ENCODE measurements at regions not wholly inside any gene's neighbourhood (a gene's known extent, or its start where the extent isn't known, plus 50 kb on each side); places are given as distances from the start of the nearest gene placed in this dataset.
"Not testable (repeated sequence)": the region's sequence is repeated elsewhere in the genome, so short reads cannot be mapped to it uniquely, and the experiment has no call there.

DNA sequence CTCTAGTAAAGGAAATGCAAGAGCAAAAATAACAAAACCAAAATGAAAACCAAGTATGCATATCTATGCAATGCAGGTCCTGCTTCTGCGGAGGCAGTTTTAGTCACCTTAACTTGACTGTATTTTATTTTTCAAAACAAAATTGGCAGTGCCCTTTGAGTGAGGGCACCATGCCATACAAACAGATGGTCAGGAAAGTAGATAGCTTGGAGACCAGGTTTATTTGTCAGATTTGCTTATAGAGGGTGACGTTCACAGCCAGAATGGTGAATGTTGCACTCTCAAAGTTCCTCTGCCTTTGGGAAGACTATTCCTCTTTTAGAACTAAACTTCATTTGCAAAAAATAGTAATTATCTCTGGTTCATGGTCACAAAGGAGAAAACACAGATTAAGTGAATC lies 801.9 kb downstream of the ANKRD7 start:
- no TSS peak for BruUV-seq (replicated peaks)
- ChIA-PET CTCF (no interaction called here), POLR2A (no interaction called here)
- Histone ChIP-seq H3K4me1 (no peaks in the 10 kb centered on the region), H3K36me3 (ENCODE audit: control insufficient read depth, insufficient read depth, low read length) (no peaks in the 10 kb centered on the region), H3K4me3 (ENCODE audit: low read depth, low read length) (no peak overlapping the region), H3K9me3 (no peaks in the 10 kb centered on the region), H3K27me3 (replicated peaks; ENCODE audit: control insufficient read depth, insufficient read depth, low read length) (no peaks in the 10 kb centered on the region)
- intact Hi-C loops (cut with micrococcal nuclease; ENCODE audit: unreplicated experiment), result no loop called here
- TF ChIP-seq, protein P1, sequence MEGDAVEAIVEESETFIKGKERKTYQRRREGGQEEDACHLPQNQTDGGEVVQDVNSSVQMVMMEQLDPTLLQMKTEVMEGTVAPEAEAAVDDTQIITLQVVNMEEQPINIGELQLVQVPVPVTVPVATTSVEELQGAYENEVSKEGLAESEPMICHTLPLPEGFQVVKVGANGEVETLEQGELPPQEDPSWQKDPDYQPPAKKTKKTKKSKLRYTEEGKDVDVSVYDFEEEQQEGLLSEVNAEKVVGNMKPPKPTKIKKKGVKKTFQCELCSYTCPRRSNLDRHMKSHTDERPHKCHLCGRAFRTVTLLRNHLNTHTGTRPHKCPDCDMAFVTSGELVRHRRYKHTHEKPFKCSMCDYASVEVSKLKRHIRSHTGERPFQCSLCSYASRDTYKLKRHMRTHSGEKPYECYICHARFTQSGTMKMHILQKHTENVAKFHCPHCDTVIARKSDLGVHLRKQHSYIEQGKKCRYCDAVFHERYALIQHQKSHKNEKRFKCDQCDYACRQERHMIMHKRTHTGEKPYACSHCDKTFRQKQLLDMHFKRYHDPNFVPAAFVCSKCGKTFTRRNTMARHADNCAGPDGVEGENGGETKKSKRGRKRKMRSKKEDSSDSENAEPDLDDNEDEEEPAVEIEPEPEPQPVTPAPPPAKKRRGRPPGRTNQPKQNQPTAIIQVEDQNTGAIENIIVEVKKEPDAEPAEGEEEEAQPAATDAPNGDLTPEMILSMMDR (IDR thresholded peaks at IDR 0.05; ENCODE audit: insufficient read depth in 1 of 2, low read depth in 1 of 2, low read length in 1 of 2, severe bottlenecking in 1 of 2, unreplicated experiment in 1 of 2), result no peak
- Mint-ChIP-seq H3K4me3 (ENCODE audit: unreplicated experiment) (no peak overlapping the region), H3K36me3 (ENCODE audit: insufficient read depth, unreplicated experiment) (no peaks in the 10 kb centered on the region), H3K27me3 (ENCODE audit: insufficient read depth, unreplicated experiment) (peaks cover 2% of the 10 kb centered on the region), H3K9me3 (ENCODE audit: unreplicated experiment) (no peaks in the 10 kb centered on the region), H3K4me1 (ENCODE audit: low read depth, unreplicated experiment) (no peaks in the 10 kb centered on the region), H3K27ac (ENCODE audit: unreplicated experiment) (no peak overlapping the region)
- no peak for DNase-seq

DNA sequence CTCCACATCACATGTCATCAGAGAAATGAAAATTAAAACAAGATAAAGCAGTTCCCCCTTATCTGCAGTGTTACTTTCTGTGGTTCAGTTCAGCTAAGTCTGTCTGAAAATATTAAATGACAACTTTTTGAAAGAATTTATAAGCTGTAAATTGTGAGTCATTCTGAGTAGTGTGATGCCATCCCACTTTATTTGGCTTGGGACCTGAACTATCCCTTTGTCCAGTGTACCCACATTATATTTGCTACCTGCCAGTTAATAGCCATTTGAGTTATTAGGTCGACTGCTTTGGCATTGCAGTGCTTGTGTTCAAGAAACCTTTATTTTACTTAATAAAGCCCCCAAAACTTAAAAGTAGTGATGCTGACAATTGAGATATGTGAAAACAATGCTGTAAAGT lies 804.2 kb downstream of the ANKRD7 start:
- H3K4me1 Mint-ChIP-seq (ENCODE audit: low read depth, unreplicated experiment), result no peaks in the 10 kb centered on the region
- peaks cover 3% of the 10 kb centered on the region for H3K27me3 Mint-ChIP-seq (ENCODE audit: insufficient read depth, unreplicated experiment)
- Histone ChIP-seq H3K4me3 (ENCODE audit: low read depth, low read length) (no peak overlapping the region), H3K4me1 (no peaks in the 10 kb centered on the region), H3K9me3 (no peaks in the 10 kb centered on the region), H3K27me3 (replicated peaks; ENCODE audit: control insufficient read depth, insufficient read depth, low read length) (no peaks in the 10 kb centered on the region), H3K36me3 (ENCODE audit: control insufficient read depth, insufficient read depth, low read length) (no peaks in the 10 kb centered on the region)
- TF ChIP-seq, protein P1 (IDR thresholded peaks at IDR 0.05; ENCODE audit: insufficient read depth in 1 of 2, low read depth in 1 of 2, low read length in 1 of 2, severe bottlenecking in 1 of 2, unreplicated experiment in 1 of 2), result no peak
- H3K27ac Mint-ChIP-seq (ENCODE audit: unreplicated experiment), result no peak overlapping the region
- H3K9me3 Mint-ChIP-seq (ENCODE audit: unreplicated experiment), result no peaks in the 10 kb centered on the region
- H3K4me3 Mint-ChIP-seq (ENCODE audit: unreplicated experiment), result no peak overlapping the region
- ChIA-PET POLR2A (no interaction called here), CTCF (no interaction called here)
- no TSS peak for BruUV-seq (replicated peaks)
- H3K36me3 Mint-ChIP-seq (ENCODE audit: insufficient read depth, unreplicated experiment), result no peaks in the 10 kb centered on the region
- DNase-seq, result no peak
- intact Hi-C loops (cut with micrococcal nuclease; ENCODE audit: unreplicated experiment), result no loop called here

DNA sequence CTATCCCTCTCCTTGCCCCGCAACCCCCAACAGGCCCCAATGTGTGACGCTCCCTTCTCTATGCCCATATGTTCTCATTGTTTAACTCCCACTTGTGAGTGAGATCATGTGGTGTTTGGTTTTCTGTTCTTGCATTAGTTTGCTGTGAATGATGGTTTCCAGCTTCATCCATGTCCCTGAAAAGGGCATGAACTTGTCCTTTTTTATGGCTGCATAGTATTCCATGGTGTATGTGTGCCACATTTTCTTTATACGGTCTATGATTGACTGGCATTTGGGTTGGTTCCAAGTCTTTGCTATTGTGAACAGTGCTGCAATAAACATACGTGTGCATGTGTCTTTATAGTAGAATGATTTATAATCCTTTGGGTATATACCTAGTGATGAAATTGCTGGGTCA lies 807.6 kb downstream of the ANKRD7 start:
- CTCF ChIA-PET; H3K9me3 Mint-ChIP-seq (ENCODE audit: unreplicated experiment); H3K4me3 ChIP-seq (ENCODE audit: low read depth, low read length); DNase-seq; BruUV-seq (replicated peaks); H3K27me3 Mint-ChIP-seq (ENCODE audit: insufficient read depth, unreplicated experiment); intact Hi-C loops (cut with micrococcal nuclease; ENCODE audit: unreplicated experiment); H3K4me1 ChIP-seq; H3K36me3 ChIP-seq (ENCODE audit: control insufficient read depth, insufficient read depth, low read length); H3K36me3 Mint-ChIP-seq (ENCODE audit: insufficient read depth, unreplicated experiment); H3K27ac Mint-ChIP-seq (ENCODE audit: unreplicated experiment); H3K4me3 Mint-ChIP-seq (ENCODE audit: unreplicated experiment); H3K9me3 ChIP-seq; H3K27me3 ChIP-seq (replicated peaks; ENCODE audit: control insufficient read depth, insufficient read depth, low read length); H3K4me1 Mint-ChIP-seq (ENCODE audit: low read depth, unreplicated experiment); POLR2A ChIA-PET: not testable (repeated sequence)

DNA sequence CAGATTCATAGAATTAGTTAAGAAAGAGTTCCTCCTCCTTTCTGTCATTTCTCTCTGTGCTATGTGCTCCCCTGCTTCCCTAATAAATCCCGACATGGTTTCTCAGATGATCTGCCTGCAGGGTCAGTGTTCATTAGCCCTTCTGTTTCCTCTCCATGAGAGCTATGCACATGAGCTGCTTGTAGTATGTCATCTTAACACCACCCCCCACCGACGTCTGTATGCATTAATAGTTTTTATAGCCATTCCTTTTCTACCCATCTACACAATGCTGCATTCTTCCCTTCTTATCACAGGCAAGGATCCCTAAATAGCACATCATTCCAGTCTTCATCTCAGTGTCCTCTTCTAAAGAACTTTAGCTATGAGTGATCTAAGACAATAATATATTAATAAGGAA lies 809.1 kb downstream of the ANKRD7 start:
- Mint-ChIP-seq H3K4me3 (ENCODE audit: unreplicated experiment) (no peak overlapping the region), H3K36me3 (ENCODE audit: insufficient read depth, unreplicated experiment) (no peaks in the 10 kb centered on the region), H3K27ac (ENCODE audit: unreplicated experiment) (no peak overlapping the region), H3K27me3 (ENCODE audit: insufficient read depth, unreplicated experiment) (peaks cover 9% of the 10 kb centered on the region), H3K9me3 (ENCODE audit: unreplicated experiment) (no peaks in the 10 kb centered on the region), H3K4me1 (ENCODE audit: low read depth, unreplicated experiment) (no peaks in the 10 kb centered on the region)
- H3K9me3 ChIP-seq, result no peaks in the 10 kb centered on the region
- no peaks in the 10 kb centered on the region for H3K4me1 ChIP-seq
- POLR2A ChIA-PET, result no interaction called here
- no TSS peak for BruUV-seq (replicated peaks)
- no peak for DNase-seq
- CTCF ChIA-PET, result no interaction called here
- intact Hi-C loops (cut with micrococcal nuclease; ENCODE audit: unreplicated experiment), result no loop called here
- no peak overlapping the region for H3K4me3 ChIP-seq (ENCODE audit: low read depth, low read length)
- no peaks in the 10 kb centered on the region for H3K27me3 ChIP-seq (replicated peaks; ENCODE audit: control insufficient read depth, insufficient read depth, low read length)
- no peaks in the 10 kb centered on the region for H3K36me3 ChIP-seq (ENCODE audit: control insufficient read depth, insufficient read depth, low read length)
- TF ChIP-seq, protein P1 (IDR thresholded peaks at IDR 0.05; ENCODE audit: insufficient read depth in 1 of 2, low read depth in 1 of 2, low read length in 1 of 2, severe bottlenecking in 1 of 2, unreplicated experiment in 1 of 2), result no peak

All from Caco-2 (cell line).